Hepatic stellate cell (primary cell): ENCODE measurements at regions not wholly inside any gene's neighbourhood (a gene's known extent, or its start where the extent isn't known, plus 50 kb on each side); places are given as distances from the start of the nearest gene placed in this dataset.
"Not testable (repeated sequence)": the region's sequence is repeated elsewhere in the genome, so short reads cannot be mapped to it uniquely, and the experiment has no call there.

Experiments used
- DNase-seq: peaks from one replicate; pipeline ENCODE4 v3.0.0; 2011; ENCODE audit warnings: low spot score

GRCh38 chr15:96914081-96914480 lies 583.6 kb downstream of the NR2F2 start:
- no peak for DNase-seq

- no peak for DNase-seq
Measured at GRCh38 chr15:96916750-96917149, 586.2 kb downstream of the NR2F2 start.

GRCh38 chr15:96924570-96924969 lies 594.1 kb downstream of the NR2F2 start:
- DNase-seq = no peak

- DNase-seq = no peak
Measured at GRCh38 chr15:96947296-96948229, 617.1 kb downstream of the NR2F2 start.

GRCh38 chr15:96948981-96949380 lies 618.5 kb downstream of the NR2F2 start:
- no peak for DNase-seq

GRCh38 chr15:96958721-96959120 lies 628.2 kb downstream of the NR2F2 start:
- no peak for DNase-seq

GRCh38 chr15:96959501-96959900 lies 629.0 kb downstream of the NR2F2 start:
- DNase-seq = no peak

- DNase-seq = no peak
Measured at GRCh38 chr15:96960711-96961480, 630.4 kb downstream of the NR2F2 start.

GRCh38 chr15:96966554-96966953 lies 636.1 kb downstream of the NR2F2 start:
- DNase-seq = no peak

GRCh38 chr15:96969732-96970710 lies 639.5 kb downstream of the NR2F2 start:
- DNase-seq = no peak

GRCh38 chr15:96972201-96972600 lies 641.7 kb downstream of the NR2F2 start:
- no peak for DNase-seq

GRCh38 chr15:96974761-96975160 lies 644.3 kb downstream of the NR2F2 start:
- DNase-seq = no peak

GRCh38 chr15:96977886-96978285 lies 647.4 kb downstream of the NR2F2 start:
- no peak for DNase-seq

GRCh38 chr15:96978937-96979473 lies 648.5 kb downstream of the NR2F2 start:
- DNase-seq = no peak

GRCh38 chr15:96984121-96984671 lies 653.7 kb downstream of the NR2F2 start:
- not testable (repeated sequence) for DNase-seq

GRCh38 chr15:96992817-96993216 lies 662.3 kb downstream of the NR2F2 start:
- DNase-seq = no peak

- DNase-seq = no peak
Measured at GRCh38 chr15:96997538-96997937, 667.0 kb downstream of the NR2F2 start.

- DNase-seq = no peak
Measured at GRCh38 chr15:97009031-97009431, 678.5 kb downstream of the NR2F2 start.

- DNase-seq = no peak
Measured at GRCh38 chr15:97012986-97013385, 682.5 kb downstream of the NR2F2 start.

- DNase-seq = no peak
Measured at GRCh38 chr15:97013491-97013890, 683.0 kb downstream of the NR2F2 start.

- DNase-seq = no peak
Measured at GRCh38 chr15:97014001-97014400, 683.5 kb downstream of the NR2F2 start.
